NB4 (cell line): ENCODE measurements at regions not wholly inside any gene's neighbourhood (a gene's known extent, or its start where the extent isn't known, plus 50 kb on each side); places are given as distances from the start of the nearest gene placed in this dataset.

Experiments used
- DNase-seq: peaks from one replicate; pipeline ENCODE4 v3.0.0; 2010; ENCODE audit warnings: low read depth
- H3K4me3 ChIP-seq: one replicate; pipeline ENCODE4 v1.5.1; 2011; ENCODE audit warnings: mild to moderate bottlenecking, low read depth, low read length, moderate library complexity
- MYC ChIP-seq: IDR thresholded peaks from 2 replicates; pipeline ENCODE4 v1.6.1; 2011; ENCODE audit warnings: low read depth, low read length
- POLR2A ChIP-seq: IDR thresholded peaks from 2 replicates; pipeline ENCODE4 v1.6.1; 2011; ENCODE audit warnings: mild to moderate bottlenecking; ENCODE audit not compliant: insufficient read length; ENCODE audit errors: extremely low read depth
- TF ChIP-seq, protein P1 (sequence below): IDR thresholded peaks from 2 replicates; pipeline ENCODE4 v1.6.1; 2011; ENCODE audit warnings: low read depth, low read length
- TF ChIP-seq, protein P2 (sequence below): IDR thresholded peaks from one replicate; pipeline ENCODE4 v1.5.1; 2012; ENCODE audit warnings: low read depth, low read length

GRCh38 chr16:73747328-73747727 lies 549.3 kb upstream of the PSMD7 start:
- no peak overlapping the region for H3K4me3 ChIP-seq
- TF ChIP-seq, protein P1, sequence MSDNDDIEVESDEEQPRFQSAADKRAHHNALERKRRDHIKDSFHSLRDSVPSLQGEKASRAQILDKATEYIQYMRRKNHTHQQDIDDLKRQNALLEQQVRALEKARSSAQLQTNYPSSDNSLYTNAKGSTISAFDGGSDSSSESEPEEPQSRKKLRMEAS = no peak
- TF ChIP-seq MYC = no peak
- TF ChIP-seq POLR2A = no peak
- DNase-seq = no peak

- DNase-seq = no peak
- no peak overlapping the region for H3K4me3 ChIP-seq
- TF ChIP-seq MYC = no peak
- no peak for TF ChIP-seq POLR2A
- TF ChIP-seq, protein P2, sequence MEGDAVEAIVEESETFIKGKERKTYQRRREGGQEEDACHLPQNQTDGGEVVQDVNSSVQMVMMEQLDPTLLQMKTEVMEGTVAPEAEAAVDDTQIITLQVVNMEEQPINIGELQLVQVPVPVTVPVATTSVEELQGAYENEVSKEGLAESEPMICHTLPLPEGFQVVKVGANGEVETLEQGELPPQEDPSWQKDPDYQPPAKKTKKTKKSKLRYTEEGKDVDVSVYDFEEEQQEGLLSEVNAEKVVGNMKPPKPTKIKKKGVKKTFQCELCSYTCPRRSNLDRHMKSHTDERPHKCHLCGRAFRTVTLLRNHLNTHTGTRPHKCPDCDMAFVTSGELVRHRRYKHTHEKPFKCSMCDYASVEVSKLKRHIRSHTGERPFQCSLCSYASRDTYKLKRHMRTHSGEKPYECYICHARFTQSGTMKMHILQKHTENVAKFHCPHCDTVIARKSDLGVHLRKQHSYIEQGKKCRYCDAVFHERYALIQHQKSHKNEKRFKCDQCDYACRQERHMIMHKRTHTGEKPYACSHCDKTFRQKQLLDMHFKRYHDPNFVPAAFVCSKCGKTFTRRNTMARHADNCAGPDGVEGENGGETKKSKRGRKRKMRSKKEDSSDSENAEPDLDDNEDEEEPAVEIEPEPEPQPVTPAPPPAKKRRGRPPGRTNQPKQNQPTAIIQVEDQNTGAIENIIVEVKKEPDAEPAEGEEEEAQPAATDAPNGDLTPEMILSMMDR = no peak
- TF ChIP-seq, protein P1 = no peak
These were observed 550.1 kb upstream of the PSMD7 start for GRCh38 chr16:73746554-73746953.

DNA sequence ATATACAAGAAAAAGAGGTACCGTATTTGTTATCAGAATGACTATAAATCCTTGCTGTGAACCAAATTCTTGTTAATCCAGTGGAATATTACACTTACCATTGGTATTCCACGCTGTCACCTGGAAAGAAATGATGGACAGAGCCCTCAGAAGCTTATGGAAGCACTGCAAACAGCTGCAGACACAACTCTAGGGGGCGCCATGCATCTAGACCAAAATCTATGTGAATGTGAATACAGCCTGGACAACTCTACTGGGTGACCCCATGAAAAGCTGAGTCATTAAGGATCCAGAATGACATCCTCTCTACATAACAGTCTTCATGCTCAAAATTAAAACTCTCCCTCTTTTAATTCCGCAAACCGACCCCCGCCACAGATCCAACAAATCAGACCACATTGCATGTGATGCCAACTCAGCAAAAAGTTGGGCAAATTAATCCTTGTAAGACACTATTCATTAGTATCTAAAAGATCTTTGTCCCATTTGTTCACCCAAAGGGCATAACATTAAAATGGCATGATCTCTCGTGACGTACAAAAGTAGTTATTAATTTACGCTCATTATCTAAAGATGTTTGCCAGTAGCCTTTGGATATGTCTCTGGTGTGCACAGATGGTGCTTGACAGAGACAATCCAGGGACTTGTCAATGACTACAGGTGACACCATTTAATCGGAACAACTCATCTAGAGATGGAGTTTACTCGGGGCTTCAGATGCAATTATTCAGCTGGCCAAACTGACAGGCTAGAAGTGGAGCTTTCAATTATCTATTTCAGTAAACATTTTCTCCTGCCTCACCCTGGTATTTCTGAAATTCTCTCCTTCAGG lies 552.7 kb upstream of the PSMD7 start:
- DNase-seq = peak; percentile 39
- no peak for TF ChIP-seq POLR2A
- TF ChIP-seq, protein P2 = peak; percentile 35
- H3K4me3 ChIP-seq = no peak overlapping the region

DNA sequence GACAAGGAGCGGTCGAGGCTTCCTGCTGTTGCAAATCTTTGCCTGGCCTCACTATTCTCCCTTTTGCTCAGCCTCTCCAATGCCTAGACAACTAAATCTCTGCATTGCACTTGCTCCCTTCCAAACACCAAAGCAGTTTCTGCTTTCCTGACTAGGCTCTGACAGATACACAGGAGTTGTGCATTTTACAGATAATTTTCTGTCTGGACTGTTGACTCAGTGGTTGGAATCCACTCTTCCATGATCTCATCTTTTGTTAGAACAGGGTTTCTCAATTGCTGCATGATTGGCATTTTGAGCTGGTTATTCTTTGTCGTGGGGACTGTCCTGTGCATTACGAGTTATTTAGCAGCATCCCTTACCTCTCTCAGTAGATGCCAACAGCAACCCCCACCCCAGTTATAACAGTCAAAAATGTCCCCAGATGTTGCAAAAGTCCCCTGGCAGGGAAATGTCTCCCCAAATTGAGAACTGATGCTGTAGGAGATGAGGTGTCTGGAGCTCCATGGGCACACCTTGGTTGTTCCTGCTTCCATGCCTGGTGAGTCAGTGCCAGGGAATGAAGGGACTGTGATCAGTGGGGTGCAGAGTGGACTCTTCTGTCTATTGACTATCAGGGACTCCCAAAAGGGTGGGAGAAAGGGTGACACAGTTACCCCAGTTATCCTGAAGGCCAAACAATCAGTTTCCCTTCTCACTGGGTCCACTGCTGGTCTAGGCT lies 557.4 kb upstream of the PSMD7 start:
- TF ChIP-seq, protein P1 = no peak
- TF ChIP-seq, protein P2 = no peak
- TF ChIP-seq MYC (no peak), POLR2A (no peak)
- no peak for DNase-seq

GRCh38 chr16:73738266-73738665 lies 558.3 kb upstream of the PSMD7 start:
- no peak for DNase-seq
- H3K4me3 ChIP-seq = no peak overlapping the region
- no peak for TF ChIP-seq MYC

More for the DNA sequence above, 557.4 kb upstream of the PSMD7 start:
- no peak overlapping the region for H3K4me3 ChIP-seq

GRCh38 chr16:73737637-73738036 lies 559.0 kb upstream of the PSMD7 start:
- TF ChIP-seq, protein P2 = no peak
- TF ChIP-seq, protein P1 = no peak
- no peak overlapping the region for H3K4me3 ChIP-seq
- DNase-seq = no peak

DNA sequence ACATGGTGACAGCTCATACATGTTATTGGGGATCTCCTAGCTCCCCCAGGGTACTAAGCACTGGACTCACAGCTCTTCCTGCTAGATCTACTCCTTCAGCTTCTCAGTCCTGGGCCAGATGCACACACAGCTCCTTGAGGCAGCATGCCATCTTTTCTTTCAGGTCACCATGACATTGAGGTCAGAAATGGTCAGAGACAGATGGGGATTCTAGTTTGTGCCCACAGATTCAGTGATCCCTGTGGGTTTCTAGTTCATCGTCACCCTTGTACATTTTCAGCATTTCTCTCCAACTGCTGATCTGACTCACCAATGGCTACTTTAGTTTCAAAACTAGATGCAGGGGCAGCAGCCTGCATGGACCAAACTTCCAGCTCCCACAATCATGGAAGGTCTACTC lies 560.7 kb upstream of the PSMD7 start:
- no peak overlapping the region for H3K4me3 ChIP-seq
- TF ChIP-seq POLR2A (no peak), MYC (no peak)
- TF ChIP-seq, protein P1 = no peak
- TF ChIP-seq, protein P2 = no peak
- no peak for DNase-seq
